HG03354 (cell line): ENCODE measurements at regions not wholly inside any gene's neighbourhood (a gene's known extent, or its start where the extent isn't known, plus 50 kb on each side); places are given as distances from the start of the nearest gene placed in this dataset.

Source experiments
- ATAC-seq: cut with Tn5 transposase; IDR thresholded peaks from one replicate; pipeline ENCODE4 v1.9.1; 2021; ENCODE audit warnings: mild to moderate bottlenecking; ENCODE audit not compliant: unreplicated experiment, poor library complexity, severe bottlenecking

GRCh38 chr16:55204069-55204468 is 119.9 kb upstream of the IRX6 start:
- no peak for ATAC-seq

GRCh38 chr16:55204923-55205322 is 119.1 kb upstream of the IRX6 start:
- no peak for ATAC-seq

GRCh38 chr16:55207693-55208428 is 116.1 kb upstream of the IRX6 start:
- no peak for ATAC-seq

GRCh38 chr16:55209626-55210025 is 114.4 kb upstream of the IRX6 start:
- no peak for ATAC-seq

- no peak for ATAC-seq
These were observed 111.2 kb upstream of the IRX6 start for GRCh38 chr16:55212791-55213190.

- no peak for ATAC-seq
These were observed 109.6 kb upstream of the IRX6 start for GRCh38 chr16:55214412-55214811.

- ATAC-seq: no peak
These were observed 109.0 kb upstream of the IRX6 start for GRCh38 chr16:55214974-55215494.

- ATAC-seq: no peak
These were observed 106.6 kb upstream of the IRX6 start for GRCh38 chr16:55217392-55217791.

- ATAC-seq: no peak
These were observed 102.2 kb upstream of the IRX6 start for GRCh38 chr16:55221836-55222235.

GRCh38 chr16:55222486-55222885 is 101.5 kb upstream of the IRX6 start:
- no peak for ATAC-seq

- ATAC-seq: no peak
These were observed 97.9 kb upstream of the IRX6 start for GRCh38 chr16:55225972-55226542.

GRCh38 chr16:55232822-55233221 is 91.2 kb upstream of the IRX6 start:
- no peak for ATAC-seq

GRCh38 chr16:55233464-55233863 is 90.5 kb upstream of the IRX6 start:
- ATAC-seq: no peak

- no peak for ATAC-seq
These were observed 87.3 kb upstream of the IRX6 start for GRCh38 chr16:55236655-55237054.

- ATAC-seq: no peak
These were observed 84.3 kb upstream of the IRX6 start for GRCh38 chr16:55239723-55240122.

GRCh38 chr16:55240888-55241287 is 83.1 kb upstream of the IRX6 start:
- no peak for ATAC-seq

- ATAC-seq: no peak
These were observed 81.3 kb upstream of the IRX6 start for GRCh38 chr16:55242667-55243066.

- no peak for ATAC-seq
These were observed 75.9 kb upstream of the IRX6 start for GRCh38 chr16:55248058-55248457.

GRCh38 chr16:55248494-55248893 is 75.5 kb upstream of the IRX6 start:
- no peak for ATAC-seq

GRCh38 chr16:55249361-55249760 is 74.6 kb upstream of the IRX6 start:
- no peak for ATAC-seq

GRCh38 chr16:55249936-55250335 is 74.1 kb upstream of the IRX6 start:
- ATAC-seq: no peak
